ENCODE measurements at regions not wholly inside any gene's neighbourhood (a gene's known extent, or its start where the extent isn't known, plus 50 kb on each side); places are given as distances from the start of the nearest gene placed in this dataset.

DNA sequence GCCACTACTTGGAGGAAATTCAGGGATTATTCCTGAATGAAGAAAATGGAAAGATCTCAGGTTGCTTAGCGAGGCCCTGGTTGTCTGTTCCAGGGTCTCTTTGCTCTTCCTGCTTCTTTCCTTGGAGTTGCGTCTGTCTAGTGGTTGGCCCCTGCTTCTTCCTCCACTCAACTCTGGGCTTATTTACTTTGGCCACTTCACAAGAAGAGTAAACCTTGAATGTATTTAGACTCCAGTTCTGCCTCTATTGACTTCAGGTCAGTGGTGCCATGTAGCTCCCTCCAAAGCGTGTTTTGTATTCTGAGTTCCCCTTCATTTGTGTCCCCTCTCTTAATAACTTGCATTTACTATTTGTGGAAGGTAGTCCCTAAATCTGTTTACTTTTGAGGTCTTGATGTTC, 456.5 kb downstream of the UTRN start:
- DNase-seq, result no peak

GRCh38 chr6:144742779-144743178, 457.6 kb downstream of the UTRN start:
- no peak for DNase-seq

DNA sequence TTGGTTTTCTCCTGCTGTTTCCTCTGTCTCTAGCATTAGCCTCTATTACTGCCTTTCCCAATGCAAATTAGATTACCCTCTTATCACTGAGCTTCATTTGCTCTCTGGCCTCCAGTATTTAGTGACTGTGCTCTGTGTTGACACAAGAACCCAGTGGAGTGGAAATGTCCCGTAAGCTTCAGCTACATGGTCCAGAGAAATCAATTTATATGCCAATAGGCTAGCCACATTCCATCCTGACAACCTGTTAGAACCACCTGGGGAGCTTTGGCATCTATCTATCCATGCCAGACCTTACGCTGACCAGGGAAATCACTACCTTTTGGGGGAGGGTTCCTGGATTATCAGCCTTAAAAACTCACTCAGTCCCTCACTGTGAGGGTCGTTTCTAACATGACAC, 459.6 kb downstream of the UTRN start:
- DNase-seq, result no peak

- DNase-seq, result no peak
These were observed 460.3 kb downstream of the UTRN start for GRCh38 chr6:144745439-144745838.

DNA sequence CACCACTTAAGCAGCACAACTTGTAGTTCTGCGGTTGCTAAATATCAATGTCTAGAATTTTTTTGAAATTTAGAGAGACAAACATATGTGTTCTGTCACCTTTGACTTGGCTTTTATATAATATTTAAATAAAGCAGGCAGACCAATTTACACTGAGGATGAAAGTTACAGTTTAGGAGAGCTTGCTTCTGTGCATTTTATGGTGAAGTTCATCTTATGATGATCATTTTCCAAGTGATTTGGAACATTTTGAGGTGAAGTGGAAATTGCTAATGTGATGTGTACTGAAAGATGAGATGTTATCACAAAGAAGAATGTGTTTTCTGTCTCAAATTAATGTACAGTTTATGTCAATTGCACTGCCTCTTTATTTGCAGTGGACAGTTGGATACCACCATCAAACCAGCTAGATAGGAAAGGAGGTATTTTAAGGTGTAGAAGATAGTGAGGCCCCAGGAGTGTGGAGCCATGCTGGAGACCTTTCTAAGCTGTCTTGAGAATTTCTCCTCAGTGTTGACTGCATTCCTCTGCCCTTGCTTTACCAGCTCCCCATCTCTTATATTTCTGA, 461.9 kb downstream of the UTRN start:
- no peak for DNase-seq

- DNase-seq, result no peak
These were observed 464.1 kb downstream of the UTRN start for GRCh38 chr6:144749263-144749662.

GRCh38 chr6:144753023-144753705, 468.0 kb downstream of the UTRN start:
- no peak for DNase-seq

DNA sequence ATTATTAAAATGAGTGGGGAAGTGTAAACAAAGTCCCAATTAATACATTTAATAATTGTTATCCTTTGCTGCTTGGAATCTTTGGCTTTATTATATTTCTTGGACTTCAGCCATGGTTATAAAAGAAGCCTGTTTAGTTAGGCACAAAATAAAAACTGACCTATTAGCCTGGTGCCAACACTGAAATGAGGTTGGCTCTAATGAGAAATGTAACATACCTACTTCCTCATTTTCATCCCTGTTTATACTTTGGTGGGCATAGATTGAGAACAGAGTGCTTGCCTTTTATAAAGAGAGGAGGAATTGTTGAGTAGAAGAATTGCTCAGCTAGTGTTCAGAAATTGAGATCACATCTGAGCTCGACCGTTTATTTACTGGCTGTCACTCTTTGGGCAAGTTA, 471.3 kb downstream of the UTRN start:
- no peak for DNase-seq

GRCh38 chr6:144757299-144757698, 472.2 kb downstream of the UTRN start:
- DNase-seq, result no peak

DNA sequence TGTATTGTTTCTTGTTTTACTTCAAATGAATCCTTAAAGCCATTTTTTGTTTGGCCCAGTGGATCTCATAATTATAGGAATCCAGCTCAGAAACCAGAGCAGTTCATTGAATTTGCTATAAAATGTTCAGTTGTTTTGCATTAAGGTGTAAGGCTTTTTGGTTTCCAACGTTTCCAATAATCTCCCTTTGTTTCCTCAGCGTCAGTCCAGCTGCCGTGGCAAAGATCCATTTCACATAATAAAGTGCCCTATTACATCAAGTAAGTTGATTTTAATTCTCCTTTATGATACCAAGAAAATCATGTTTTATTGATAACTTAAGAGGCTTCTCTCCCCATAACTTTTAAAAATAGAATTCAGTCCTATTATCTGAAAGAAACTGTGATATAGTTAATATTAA, 472.6 kb downstream of the UTRN start:
- no peak for DNase-seq

- no peak for DNase-seq
These were observed 473.5 kb downstream of the UTRN start for GRCh38 chr6:144758602-144759001.

DNA sequence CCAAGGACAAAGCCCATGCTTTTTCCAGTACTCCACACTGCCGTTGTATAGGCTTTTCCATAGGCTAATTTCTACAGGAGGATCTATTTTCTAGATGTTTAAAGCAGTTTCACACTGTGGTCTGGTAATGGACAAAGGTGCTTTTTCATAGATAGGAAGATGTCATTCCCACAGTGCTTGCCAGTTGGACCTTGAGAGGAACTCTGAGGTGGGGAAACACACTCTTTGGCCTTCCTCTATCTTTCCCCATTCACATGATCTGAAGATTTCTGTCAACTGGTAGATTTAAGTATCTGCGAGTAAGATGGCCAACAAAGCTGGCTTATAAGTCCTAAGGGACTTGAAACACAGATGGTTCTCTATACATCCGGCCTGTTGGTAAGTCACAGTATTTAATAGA, 477.3 kb downstream of the UTRN start:
- DNase-seq, result no peak

- DNase-seq, result no peak
These were observed 481.9 kb downstream of the UTRN start for GRCh38 chr6:144767051-144767450.

GRCh38 chr6:144768551-144769075, 483.5 kb downstream of the UTRN start:
- DNase-seq, result no peak

- DNase-seq, result no peak
These were observed 484.0 kb downstream of the UTRN start for GRCh38 chr6:144769142-144769541.

GRCh38 chr6:144776031-144776819, 491.1 kb downstream of the UTRN start:
- no peak for DNase-seq

DNA sequence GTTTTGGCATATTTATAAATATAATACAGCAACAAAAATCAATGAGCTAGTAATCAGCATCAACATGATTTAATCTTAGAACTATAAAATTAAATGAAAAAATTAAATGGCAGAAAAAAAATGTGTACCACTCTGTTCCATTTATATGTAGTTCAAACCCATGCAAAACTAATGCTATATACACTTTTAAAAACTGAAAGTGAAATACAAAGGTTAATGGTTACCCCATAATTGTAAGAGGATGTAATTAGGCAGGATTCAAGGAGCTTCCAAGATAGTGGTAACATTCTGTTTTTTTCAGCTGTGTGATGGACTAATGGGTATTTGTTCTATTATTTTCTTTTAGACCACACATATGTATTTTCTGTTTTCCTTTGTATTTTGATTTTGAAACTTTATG, 492.1 kb downstream of the UTRN start:
- no peak for DNase-seq

DNA sequence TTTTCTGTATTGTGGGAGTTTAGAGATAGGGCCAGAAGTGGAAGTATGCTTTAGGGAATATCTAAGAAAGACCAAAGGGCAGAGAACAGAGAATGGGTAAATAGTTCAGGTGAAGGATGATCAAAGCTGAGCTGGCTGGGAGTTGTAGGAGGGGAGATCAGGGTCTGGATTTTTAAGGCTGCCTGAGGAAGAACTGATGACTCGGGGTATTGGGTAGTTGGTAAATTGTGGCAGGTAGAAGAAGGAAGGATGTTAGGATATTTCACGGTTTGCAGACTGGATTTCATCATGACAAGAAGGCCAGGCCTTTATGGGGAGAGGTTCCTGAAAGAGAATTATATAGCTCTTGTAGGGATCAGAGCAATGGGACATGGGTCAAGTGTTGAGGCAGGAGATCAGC, 492.9 kb downstream of the UTRN start:
- no peak for DNase-seq

- DNase-seq, result no peak
These were observed 493.8 kb downstream of the UTRN start for GRCh38 chr6:144778773-144779492.

- DNase-seq, result no peak
These were observed 496.7 kb downstream of the UTRN start for GRCh38 chr6:144781836-144782235.

GRCh38 chr6:144782634-144783033, 497.5 kb downstream of the UTRN start:
- DNase-seq, result no peak

GRCh38 chr6:144785056-144785455, 499.9 kb downstream of the UTRN start:
- no peak for DNase-seq

DNA sequence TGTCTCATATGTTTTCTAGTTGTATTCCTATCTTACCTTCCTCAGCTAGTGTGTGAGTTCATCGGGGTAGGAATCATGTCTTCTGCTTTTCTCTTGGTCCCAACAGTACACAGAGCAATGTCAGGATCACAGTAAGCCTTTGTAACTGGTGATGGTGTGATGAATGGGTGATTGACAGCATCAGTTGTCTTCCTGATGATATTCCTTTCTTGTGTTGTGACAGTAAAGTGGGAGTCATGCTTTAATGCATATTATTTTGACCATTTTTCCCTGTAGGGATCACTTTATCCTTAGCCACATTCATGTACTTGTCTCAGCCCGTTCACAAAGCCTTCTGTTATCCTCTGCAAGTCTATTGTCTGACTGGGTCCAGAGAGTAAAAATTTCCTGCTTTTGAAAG, 501.7 kb downstream of the UTRN start:
- no peak for DNase-seq
